GM18519 (cell line): ENCODE measurements at regions not wholly inside any gene's neighbourhood (a gene's known extent, or its start where the extent isn't known, plus 50 kb on each side); places are given as distances from the start of the nearest gene placed in this dataset.
"Not testable (repeated sequence)": the region's sequence is repeated elsewhere in the genome, so short reads cannot be mapped to it uniquely, and the experiment has no call there.

Source experiments
- ATAC-seq: cut with Tn5 transposase; IDR thresholded peaks from one replicate; pipeline ENCODE4 v1.9.1; 2021; ENCODE audit warnings: mild to moderate bottlenecking, moderate library complexity; ENCODE audit not compliant: unreplicated experiment, low FRiP score

- ATAC-seq: no peak
Measured at GRCh38 chr10:33674491-33674890, 340.0 kb upstream of the NRP1 start.

- no peak for ATAC-seq
Measured at GRCh38 chr10:33673839-33674415, 339.5 kb upstream of the NRP1 start.

GRCh38 chr10:33669904-33670303 is 335.4 kb upstream of the NRP1 start:
- no peak for ATAC-seq

- no peak for ATAC-seq
Measured at GRCh38 chr10:33666686-33667480, 332.4 kb upstream of the NRP1 start.

GRCh38 chr10:33665501-33665900 is 331.0 kb upstream of the NRP1 start:
- no peak for ATAC-seq

GRCh38 chr10:33664070-33664469 is 329.6 kb upstream of the NRP1 start:
- ATAC-seq: no peak

- ATAC-seq: no peak
Measured at GRCh38 chr10:33661580-33662336, 327.3 kb upstream of the NRP1 start.

GRCh38 chr10:33660329-33660728 is 325.9 kb upstream of the NRP1 start:
- ATAC-seq: no peak

- no peak for ATAC-seq
Measured at GRCh38 chr10:33657913-33658312, 323.4 kb upstream of the NRP1 start.

GRCh38 chr10:33657154-33657908 is 322.9 kb upstream of the NRP1 start:
- ATAC-seq: no peak

GRCh38 chr10:33655921-33656320 is 321.5 kb upstream of the NRP1 start:
- no peak for ATAC-seq

- no peak for ATAC-seq
Measured at GRCh38 chr10:33655165-33655815, 320.8 kb upstream of the NRP1 start.

GRCh38 chr10:33653584-33654367 is 319.3 kb upstream of the NRP1 start:
- no peak for ATAC-seq

- no peak for ATAC-seq
Measured at GRCh38 chr10:33652870-33653269, 318.4 kb upstream of the NRP1 start.

- ATAC-seq: not testable (repeated sequence)
Measured at GRCh38 chr10:33650131-33650530, 315.7 kb upstream of the NRP1 start.

GRCh38 chr10:33643042-33643441 is 308.6 kb upstream of the NRP1 start:
- ATAC-seq: no peak

GRCh38 chr10:33638891-33639290 is 304.4 kb upstream of the NRP1 start:
- no peak for ATAC-seq

- ATAC-seq: no peak
Measured at GRCh38 chr10:33638374-33638773, 303.9 kb upstream of the NRP1 start.

- no peak for ATAC-seq
Measured at GRCh38 chr10:33635967-33636515, 301.6 kb upstream of the NRP1 start.
